A549 (cell line): ENCODE measurements at regions not wholly inside any gene's neighbourhood (a gene's known extent, or its start where the extent isn't known, plus 50 kb on each side); places are given as distances from the start of the nearest gene placed in this dataset.

ENCODE experiments used
- BHLHE40 ChIP-seq: IDR thresholded peaks from 2 replicates; pipeline ENCODE4 v1.6.1; 2012; ENCODE audit warnings: low read depth, low read length, inconsistent platforms
- CEBPB ChIP-seq, 2 experiments: fragments of >200 bp in 1 of 2; sonication (Bioruptor Twin) in 1 of 2; formaldehyde crosslinking in 1 of 2; IDR thresholded peaks; 2 replicates each; pipeline ENCODE4 v1.6.1; 2012 to 2016
- CTCF ChIP-seq: fragments of >200 bp; sonication (Bioruptor Twin); formaldehyde crosslinking; IDR thresholded peaks from 3 replicates; pipeline ENCODE4 v1.5.1; 2016
- GATA3 ChIP-seq: IDR thresholded peaks from 2 replicates; pipeline ENCODE4 v1.6.1; 2012; ENCODE audit warnings: borderline replicate concordance
- KDM1A ChIP-seq: fragments of 200-600 bp; sonication (generic); IDR thresholded peaks from 2 replicates; pipeline ENCODE4 v1.6.1; 2016; ENCODE audit warnings: low read depth, mild to moderate bottlenecking
- MAX ChIP-seq: IDR thresholded peaks from 2 replicates; pipeline ENCODE4 v1.6.1; 2012
- MYC ChIP-seq: IDR thresholded peaks from 2 replicates; pipeline ENCODE4 v1.6.1; 2012; ENCODE audit warnings: mild to moderate bottlenecking, inconsistent platforms, low read length, improper control_type of control experiment, borderline replicate concordance
- NPAS2 ChIP-seq: fragments of 250-450 bp; sonication (Bioruptor Pico); IDR thresholded peaks from 2 replicates; pipeline ENCODE4 v1.8.0; 2022; ENCODE audit warnings: mild to moderate bottlenecking, moderate library complexity, borderline replicate concordance
- POLR2A ChIP-seq: IDR thresholded peaks from 2 replicates; pipeline ENCODE4 v1.6.1; 2012; ENCODE audit warnings: mild to moderate bottlenecking, low read length
- REST ChIP-seq: fragments of 200-600 bp; sonication (generic); IDR thresholded peaks from 2 replicates; pipeline ENCODE4 v1.6.1; 2016; ENCODE audit warnings: antibody characterized with exemption, mild to moderate bottlenecking, moderate library complexity
- TP53 ChIP-seq: fragments of 250-450 bp; sonication (Bioruptor Pico); IDR thresholded peaks from 2 replicates; pipeline ENCODE4 v1.5.0; 2021; ENCODE audit warnings: mild to moderate bottlenecking, moderate library complexity
- ZC3H11A ChIP-seq: fragments of 450-650 bp; IDR thresholded peaks from 2 replicates; pipeline ENCODE4 v1.6.1; 2014; ENCODE audit warnings: antibody characterized with exemption, mild to moderate bottlenecking
- ZFP36 ChIP-seq: fragments of 450-650 bp; IDR thresholded peaks from 2 replicates; pipeline ENCODE4 v1.6.1; 2014; ENCODE audit warnings: borderline replicate concordance; ENCODE audit not compliant: partially characterized antibody

- no peak for TF ChIP-seq MAX
- TF ChIP-seq ZC3H11A, result no peak
- no peak for TF ChIP-seq NPAS2 (CRISPR knock-in tag)
- TF ChIP-seq CEBPB (IDR thresholded peaks at IDR 0.05), result no peak
- no peak for TF ChIP-seq BHLHE40
- TF ChIP-seq CTCF, result no peak
- TF ChIP-seq ZFP36, result no peak
- no peak for TF ChIP-seq POLR2A
- no peak for TF ChIP-seq GATA3
- no peak for TF ChIP-seq REST
- no peak for TF ChIP-seq MYC
- no peak for TF ChIP-seq TP53 (CRISPR knock-in tag)
- TF ChIP-seq KDM1A, result no peak
Observed at GRCh38 chr2:128748336-128748735, 429.7 kb upstream of the HS6ST1 start.
